ENCODE measurements at regions not wholly inside any gene's neighbourhood (a gene's known extent, or its start where the extent isn't known, plus 50 kb on each side); places are given as distances from the start of the nearest gene placed in this dataset.

DNA sequence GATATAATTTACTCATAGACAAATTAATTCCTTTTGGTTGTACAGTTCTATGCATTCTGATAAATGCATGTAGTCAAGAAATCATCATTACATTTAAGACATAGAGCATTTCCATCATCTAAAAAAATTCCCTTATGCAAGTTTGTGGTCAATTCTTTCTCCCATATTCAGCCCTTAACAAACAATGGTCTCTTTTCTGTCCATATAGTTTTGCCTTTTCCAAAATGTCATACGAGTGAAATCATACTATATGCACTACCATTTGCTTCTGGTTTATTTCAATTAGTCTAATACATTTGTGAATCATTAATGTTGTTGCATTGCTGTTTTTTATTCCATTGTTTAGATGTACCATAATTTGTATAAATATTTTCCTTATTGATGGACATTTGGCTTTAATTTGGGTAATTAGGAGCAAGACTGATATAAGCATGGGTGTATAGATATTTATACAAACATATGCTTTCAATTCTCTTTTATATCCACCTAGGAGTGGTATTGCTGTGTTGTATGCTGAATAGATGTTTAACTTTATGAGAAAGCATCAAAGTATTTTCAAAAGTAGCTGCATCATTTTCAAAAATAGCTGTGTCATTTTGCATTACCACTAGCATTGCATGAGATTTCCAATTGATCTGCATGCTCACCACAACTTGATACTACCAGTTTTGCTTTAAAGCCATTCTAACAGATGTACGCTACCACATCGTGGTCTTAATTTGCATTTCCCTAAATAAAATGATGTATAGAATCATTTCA is 397.0 kb upstream of the ADAMTS5 start:
- no peaks in the 10 kb centered on the region for H3F3A ChIP-seq (ENCODE audit: low read depth)
- no peaks in the 10 kb centered on the region for H3K4me1 ChIP-seq (ENCODE audit: insufficient read depth, low read length, poor library complexity, severe bottlenecking)
- H3K4me3 ChIP-seq (ENCODE audit: low read length, poor library complexity, severe bottlenecking) = no peak overlapping the region
- no peaks in the 10 kb centered on the region for H3K27me3 ChIP-seq (ENCODE audit: insufficient read depth, low read length, poor library complexity, severe bottlenecking)
- H3K4me2 ChIP-seq (ENCODE audit: low read depth, low read length, poor library complexity, severe bottlenecking) = no peak overlapping the region
- H3K9me2 ChIP-seq (replicated peaks; ENCODE audit: low read depth, low read length) = no peaks in the 10 kb centered on the region
- H3K9me3 ChIP-seq (ENCODE audit: insufficient read depth, low read depth, low read length) = 0 out of 2 replicates have a peak, but pooled peaks cover 5% of the 10 kb centered on the region
- H4K20me1 ChIP-seq (ENCODE audit: insufficient read depth, low read length, poor library complexity, severe bottlenecking) = no peaks in the 10 kb centered on the region
- H2AFZ ChIP-seq (ENCODE audit: low read length) = no peak overlapping the region
- no peak overlapping the region for H3K9ac ChIP-seq (ENCODE audit: low read depth, low read length, poor library complexity, severe bottlenecking)
- H3K79me2 ChIP-seq (ENCODE audit: insufficient read depth, low read length) = no peaks in the 10 kb centered on the region
- H3K36me3 ChIP-seq (ENCODE audit: insufficient read depth, low read length) = no peaks in the 10 kb centered on the region
- TF ChIP-seq EZH2phosphoT487 (IDR thresholded peaks at IDR 0.05; ENCODE audit: borderline replicate concordance) (no peak), CTCF (conservative IDR thresholded peaks at IDR 0.05; ENCODE audit: low read length) (no peak)

- Histone ChIP-seq H2AFZ (ENCODE audit: low read length) (no peak overlapping the region), H3K4me1 (ENCODE audit: insufficient read depth, low read length, poor library complexity, severe bottlenecking) (no peaks in the 10 kb centered on the region), H3K9me2 (replicated peaks; ENCODE audit: low read depth, low read length) (no peaks in the 10 kb centered on the region), H3K4me2 (ENCODE audit: low read depth, low read length, poor library complexity, severe bottlenecking) (no peak overlapping the region), H3K27me3 (ENCODE audit: insufficient read depth, low read length, poor library complexity, severe bottlenecking) (no peaks in the 10 kb centered on the region), H3F3A (ENCODE audit: low read depth) (no peaks in the 10 kb centered on the region), H3K4me3 (ENCODE audit: low read length, poor library complexity, severe bottlenecking) (no peak overlapping the region), H4K20me1 (ENCODE audit: insufficient read depth, low read length, poor library complexity, severe bottlenecking) (no peaks in the 10 kb centered on the region), H3K79me2 (ENCODE audit: insufficient read depth, low read length) (no peaks in the 10 kb centered on the region), H3K9ac (ENCODE audit: low read depth, low read length, poor library complexity, severe bottlenecking) (no peak overlapping the region), H3K9me3 (ENCODE audit: insufficient read depth, low read depth, low read length) (0 out of 2 replicates have a peak, but pooled peaks cover 5% of the 10 kb centered on the region), H3K36me3 (ENCODE audit: insufficient read depth, low read length) (no peaks in the 10 kb centered on the region)
- TF ChIP-seq CTCF (conservative IDR thresholded peaks at IDR 0.05; ENCODE audit: low read length) (no peak), EZH2phosphoT487 (IDR thresholded peaks at IDR 0.05; ENCODE audit: borderline replicate concordance) (no peak)
Observed at GRCh38 chr21:27362249-27362648, 395.4 kb upstream of the ADAMTS5 start.

- Histone ChIP-seq H3K4me3 (ENCODE audit: low read length, poor library complexity, severe bottlenecking) (no peak overlapping the region), H2AFZ (ENCODE audit: low read length) (no peak overlapping the region), H4K20me1 (ENCODE audit: insufficient read depth, low read length, poor library complexity, severe bottlenecking) (no peaks in the 10 kb centered on the region), H3K9me3 (ENCODE audit: insufficient read depth, low read depth, low read length) (no peaks in the 10 kb centered on the region), H3K27me3 (ENCODE audit: insufficient read depth, low read length, poor library complexity, severe bottlenecking) (no peaks in the 10 kb centered on the region), H3K9me2 (replicated peaks; ENCODE audit: low read depth, low read length) (no peaks in the 10 kb centered on the region), H3K79me2 (ENCODE audit: insufficient read depth, low read length) (no peaks in the 10 kb centered on the region), H3K9ac (ENCODE audit: low read depth, low read length, poor library complexity, severe bottlenecking) (no peak overlapping the region), H3K4me2 (ENCODE audit: low read depth, low read length, poor library complexity, severe bottlenecking) (no peak overlapping the region), H3K36me3 (ENCODE audit: insufficient read depth, low read length) (no peaks in the 10 kb centered on the region), H3K4me1 (ENCODE audit: insufficient read depth, low read length, poor library complexity, severe bottlenecking) (no peaks in the 10 kb centered on the region), H3F3A (ENCODE audit: low read depth) (no peaks in the 10 kb centered on the region)
- no peak for TF ChIP-seq CTCF (conservative IDR thresholded peaks at IDR 0.05; ENCODE audit: low read length)
- no peak for TF ChIP-seq EZH2phosphoT487 (IDR thresholded peaks at IDR 0.05; ENCODE audit: borderline replicate concordance)
Observed at GRCh38 chr21:27359141-27359540, 392.3 kb upstream of the ADAMTS5 start.

All from Loucy (cell line).